HG03558 (cell line): ENCODE measurements at regions not wholly inside any gene's neighbourhood (a gene's known extent, or its start where the extent isn't known, plus 50 kb on each side); places are given as distances from the start of the nearest gene placed in this dataset.

Experiments
- ATAC-seq: cut with Tn5 transposase; IDR thresholded peaks from one replicate; pipeline ENCODE4 v1.9.1; 2021; ENCODE audit warnings: moderate number of reproducible peaks; ENCODE audit not compliant: unreplicated experiment; ENCODE audit errors: extremely low read depth

DNA sequence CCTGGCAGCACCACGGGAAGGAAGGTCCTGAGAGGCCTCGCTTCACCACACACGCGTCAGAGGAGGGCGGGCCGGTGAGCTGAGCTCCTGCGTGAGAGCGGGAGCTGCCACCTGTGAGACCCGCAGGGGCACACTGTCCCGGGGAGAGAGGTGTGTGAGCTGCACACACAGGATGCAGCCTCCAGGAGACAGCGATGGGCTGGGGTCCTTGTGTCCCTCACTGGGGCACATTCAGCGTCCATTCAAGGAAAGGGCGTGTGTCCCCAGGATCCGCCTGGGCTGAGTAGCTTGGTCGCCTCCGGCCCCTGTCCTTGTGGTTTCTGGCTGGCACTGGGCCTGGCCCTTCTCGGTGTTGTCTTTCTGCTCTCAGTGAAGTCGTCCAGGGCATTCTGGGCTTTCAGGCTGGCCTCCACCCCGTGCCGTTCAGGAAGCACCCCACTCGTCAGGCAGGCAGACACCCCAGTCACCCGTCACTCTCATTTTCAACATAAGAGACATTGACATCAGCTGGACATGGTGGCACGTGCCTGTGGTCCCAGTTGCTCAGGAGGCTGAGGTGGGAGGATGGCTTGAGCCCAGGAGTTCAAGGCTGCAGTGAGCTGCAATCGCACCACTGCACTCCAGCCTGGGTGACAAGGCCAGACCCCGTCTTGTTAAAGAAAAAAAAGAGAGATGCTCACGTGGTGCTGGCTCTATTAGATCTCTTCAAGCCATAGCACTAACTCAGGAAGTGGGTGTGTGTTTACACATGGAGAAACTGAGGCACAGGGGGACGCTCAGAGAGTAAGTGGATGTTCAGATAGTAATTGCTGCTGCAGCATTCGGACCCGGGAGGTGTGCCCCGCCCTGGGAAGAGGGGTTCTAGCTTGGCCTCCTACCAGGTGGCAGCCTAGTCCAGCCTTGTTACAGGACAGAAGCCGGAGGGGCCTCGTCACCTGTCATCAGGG is 1081.6 kb downstream of the BRD1 start:
- no peak for ATAC-seq

DNA sequence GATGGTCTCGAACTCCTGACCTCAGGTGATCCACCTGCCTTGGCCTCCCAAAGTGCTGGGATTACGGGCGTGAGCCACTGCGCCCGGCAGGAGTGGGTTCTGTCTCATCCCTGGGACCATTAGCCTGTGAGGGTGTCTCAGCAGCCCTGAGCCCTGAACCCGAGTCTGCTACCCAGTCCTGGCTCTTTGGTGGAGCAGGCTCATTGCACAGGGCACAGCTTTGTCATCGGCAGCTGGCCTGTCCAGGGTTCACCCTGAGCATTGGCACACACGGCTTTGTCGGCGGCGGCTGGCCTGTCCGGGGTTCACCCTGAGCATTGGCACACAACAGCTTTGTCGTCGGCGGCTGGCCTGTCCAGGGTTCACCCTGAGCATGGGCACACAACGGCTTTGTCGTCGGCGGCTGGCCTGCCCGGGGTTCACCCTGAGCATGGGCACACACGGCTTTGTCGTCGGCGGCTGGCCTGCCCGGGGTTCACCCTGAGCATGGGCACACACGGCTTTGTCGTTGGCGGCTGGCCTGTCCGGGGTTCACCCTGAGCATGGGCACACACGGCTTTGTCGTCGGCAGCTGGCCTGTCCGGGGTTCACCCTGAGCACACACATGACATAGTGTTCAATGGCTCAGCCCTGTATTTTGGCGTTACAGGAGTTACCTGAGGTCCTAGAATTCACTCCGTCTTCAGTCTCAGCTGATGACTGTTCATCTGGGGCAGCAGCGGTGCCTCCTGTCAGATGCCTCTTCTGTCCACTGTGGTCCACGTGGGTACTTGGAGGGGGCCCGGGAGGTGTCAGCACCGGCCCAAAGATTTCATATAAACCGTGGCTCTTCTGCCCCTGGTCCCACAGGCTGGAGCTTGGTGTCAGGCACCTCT is 1082.5 kb downstream of the BRD1 start:
- ATAC-seq, result no peak

DNA sequence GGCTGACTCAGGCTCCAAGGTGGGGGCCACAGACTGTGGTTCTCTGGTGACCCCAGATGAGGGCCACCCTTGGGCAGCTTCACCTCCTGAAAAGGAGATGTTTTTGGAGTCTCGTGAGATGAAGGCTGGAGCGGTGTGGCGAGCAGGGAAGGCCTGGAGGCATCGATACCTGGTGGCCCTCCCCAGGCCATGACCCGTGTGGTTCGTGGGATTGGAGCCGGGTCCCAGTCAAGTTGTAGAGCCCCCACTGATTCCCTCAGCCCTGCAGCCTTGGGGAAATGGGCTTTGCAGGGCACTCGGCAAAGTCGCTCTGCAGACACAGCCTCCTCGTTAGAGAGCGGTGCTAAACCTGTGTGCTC is 1083.4 kb downstream of the BRD1 start:
- ATAC-seq, result no peak

DNA sequence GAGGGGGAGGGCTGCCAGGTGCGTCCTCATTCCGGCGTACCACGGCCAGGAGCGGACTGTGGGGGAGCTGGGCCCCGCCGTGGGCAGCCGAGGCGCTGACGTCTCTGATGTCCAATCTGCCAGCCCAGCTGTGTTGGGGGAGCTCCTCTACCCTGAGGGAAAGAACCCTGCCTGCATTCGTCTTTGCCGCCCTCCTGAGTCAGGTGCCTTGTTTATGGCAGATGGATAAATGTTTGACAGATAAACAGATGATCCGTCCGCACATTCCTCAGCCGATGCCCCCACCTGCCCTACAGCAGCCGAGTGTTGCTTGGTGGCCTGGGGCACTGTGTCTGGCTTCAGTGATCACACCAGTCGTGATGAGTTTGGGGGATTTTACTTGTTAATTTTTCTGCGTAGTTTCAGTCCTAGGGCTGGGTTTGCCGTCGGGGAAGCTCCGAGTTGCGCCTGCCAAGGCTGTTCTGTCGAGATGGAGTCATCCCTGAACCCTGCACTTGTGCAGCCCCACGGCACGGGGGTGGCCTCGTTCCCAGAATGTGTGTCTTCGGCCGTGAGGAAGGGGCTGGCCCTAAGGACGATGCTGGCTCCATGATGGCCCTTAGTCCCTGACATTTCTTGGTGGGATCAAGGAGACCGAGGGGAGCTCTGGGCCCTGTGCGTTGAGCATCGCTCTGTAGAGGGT is 1083.9 kb downstream of the BRD1 start:
- ATAC-seq, result no peak

DNA sequence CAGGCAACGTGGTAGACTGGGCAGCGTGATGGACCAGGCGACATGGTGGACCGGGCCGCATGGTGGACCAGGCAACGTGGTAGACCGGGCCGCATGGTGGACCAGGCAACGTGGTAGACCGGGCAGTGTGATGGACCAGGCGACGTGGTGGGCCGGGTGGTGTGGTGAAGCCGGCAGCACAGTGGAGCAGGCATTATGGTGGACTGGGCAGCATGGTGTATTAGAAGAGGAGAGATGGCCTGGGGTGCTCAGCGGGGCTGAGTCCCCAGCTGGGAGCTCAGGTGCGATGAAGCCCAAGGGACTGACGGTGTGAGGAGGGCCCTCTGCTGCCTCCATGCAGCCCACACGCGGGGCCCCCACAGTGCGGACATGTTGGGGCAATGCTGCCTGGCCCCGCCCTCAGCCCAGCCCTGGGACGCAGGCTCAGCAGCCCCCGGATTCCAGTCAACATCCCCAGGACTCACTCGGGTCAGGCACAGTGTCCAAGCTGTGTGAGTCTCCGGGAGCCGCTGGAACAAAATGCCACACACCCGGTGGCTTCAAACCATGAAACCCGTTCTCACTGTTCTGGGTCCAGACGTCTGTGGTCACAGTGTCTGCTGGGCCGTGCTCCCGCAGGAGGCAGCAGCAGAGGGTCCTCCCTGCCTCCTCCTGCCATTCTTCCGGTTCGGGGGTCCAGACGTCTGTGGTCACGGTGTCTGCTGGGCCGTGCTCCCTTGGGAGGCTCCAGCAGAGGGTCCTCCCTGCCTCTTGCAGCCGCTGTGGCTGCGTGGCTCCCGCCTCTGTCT is 1084.9 kb downstream of the BRD1 start:
- no peak for ATAC-seq

GRCh38 chr22:48742191-48742555 is 1085.5 kb downstream of the BRD1 start:
- ATAC-seq, result no peak

GRCh38 chr22:48741540-48741939 is 1086.1 kb downstream of the BRD1 start:
- no peak for ATAC-seq

GRCh38 chr22:48740731-48741405 is 1086.8 kb downstream of the BRD1 start:
- ATAC-seq, result no peak

DNA sequence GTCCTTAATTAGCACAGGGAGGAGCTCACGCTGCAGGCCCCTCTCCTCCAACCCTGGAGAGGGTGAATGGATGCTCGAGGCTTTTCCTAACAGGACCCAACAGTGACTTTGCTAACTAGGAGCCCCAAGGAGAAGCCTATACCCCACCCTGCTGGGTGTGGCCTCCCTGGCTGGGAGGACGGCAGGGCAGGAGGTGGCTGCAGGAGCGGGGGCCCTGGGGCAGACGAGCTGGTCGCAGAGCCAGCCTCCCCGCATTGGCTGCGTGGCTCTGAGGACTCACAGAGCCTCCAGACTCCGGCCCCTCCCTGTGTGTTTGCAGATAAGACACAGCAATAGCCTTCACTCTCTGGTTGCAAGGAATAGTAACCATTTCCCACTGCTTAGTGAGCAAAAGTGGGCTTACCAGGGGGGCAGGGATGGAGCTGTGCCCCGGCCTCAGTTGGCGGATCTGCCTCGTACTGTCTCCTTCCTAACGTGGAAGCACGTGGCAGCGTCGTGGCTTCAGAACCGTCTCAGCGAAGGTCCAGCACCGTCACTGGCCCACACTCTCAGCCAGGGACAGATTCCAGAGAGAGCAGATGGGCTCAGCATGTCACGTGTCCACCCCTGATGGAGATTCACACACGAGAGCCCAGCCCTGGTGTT is 1087.5 kb downstream of the BRD1 start:
- no peak for ATAC-seq

- ATAC-seq, result no peak
Measured at GRCh38 chr22:48739348-48740085, 1088.2 kb downstream of the BRD1 start.

- no peak for ATAC-seq
Measured at GRCh38 chr22:48738204-48738980, 1089.3 kb downstream of the BRD1 start.

- ATAC-seq, result no peak
Measured at GRCh38 chr22:48737461-48738203, 1090.0 kb downstream of the BRD1 start.

GRCh38 chr22:48736593-48737460 is 1090.8 kb downstream of the BRD1 start:
- ATAC-seq, result no peak

- no peak for ATAC-seq
Measured at GRCh38 chr22:48734961-48735360, 1092.7 kb downstream of the BRD1 start.

DNA sequence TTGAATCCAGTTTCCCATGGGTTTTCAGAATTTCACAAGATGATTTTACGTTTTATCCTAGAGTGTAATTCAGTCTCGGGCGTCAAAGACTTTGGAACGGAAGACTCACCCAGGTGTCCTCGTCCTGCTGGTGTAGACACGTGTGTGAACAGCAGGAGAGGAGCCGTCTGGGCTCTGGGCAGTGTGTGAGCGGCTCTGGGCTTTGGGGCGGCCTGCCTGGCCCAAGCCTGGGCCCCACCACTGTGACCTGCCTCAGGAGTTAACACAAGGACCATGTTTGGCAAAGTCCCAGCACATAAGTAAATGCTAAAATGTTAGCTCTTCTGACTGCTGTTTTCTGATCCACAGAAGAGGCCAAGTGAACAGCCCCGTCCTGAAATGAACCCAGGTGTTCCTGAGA is 1093.3 kb downstream of the BRD1 start:
- no peak for ATAC-seq
